ENCODE measurements at regions not wholly inside any gene's neighbourhood (a gene's known extent, or its start where the extent isn't known, plus 50 kb on each side); places are given as distances from the start of the nearest gene placed in this dataset.
"Not testable (repeated sequence)": the region's sequence is repeated elsewhere in the genome, so short reads cannot be mapped to it uniquely, and the experiment has no call there.

DNA sequence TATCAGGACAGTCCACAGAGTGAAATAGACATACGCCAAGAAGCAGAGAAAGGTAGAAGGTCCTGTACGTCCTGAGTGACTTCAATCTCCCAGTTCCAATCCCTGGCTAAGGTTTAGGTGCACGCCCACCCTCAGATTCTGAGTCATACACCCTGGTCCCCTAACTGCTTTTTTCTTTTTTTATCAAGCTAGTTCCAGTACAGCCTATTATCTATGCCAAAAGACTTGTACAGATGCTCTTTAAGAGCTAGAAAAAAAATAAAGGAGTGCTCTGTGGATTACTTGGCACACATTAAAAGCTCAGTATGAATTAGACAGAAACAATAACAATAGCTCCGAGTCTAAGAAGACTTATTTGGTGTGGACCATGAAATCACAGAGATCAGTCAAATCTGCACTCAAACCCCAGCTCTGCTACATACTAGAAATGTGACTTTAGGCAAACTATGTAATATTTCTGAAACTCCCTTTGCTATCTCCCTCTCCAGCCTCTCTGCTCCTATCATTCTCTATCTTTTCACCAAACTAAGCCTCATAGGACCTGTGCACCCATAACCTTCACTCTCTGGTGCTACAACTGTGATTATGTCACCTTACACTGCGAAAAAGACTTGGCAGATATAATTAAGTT, 168.8 kb upstream of the KCTD7 start:
- DNase-seq = not testable (repeated sequence)

DNA sequence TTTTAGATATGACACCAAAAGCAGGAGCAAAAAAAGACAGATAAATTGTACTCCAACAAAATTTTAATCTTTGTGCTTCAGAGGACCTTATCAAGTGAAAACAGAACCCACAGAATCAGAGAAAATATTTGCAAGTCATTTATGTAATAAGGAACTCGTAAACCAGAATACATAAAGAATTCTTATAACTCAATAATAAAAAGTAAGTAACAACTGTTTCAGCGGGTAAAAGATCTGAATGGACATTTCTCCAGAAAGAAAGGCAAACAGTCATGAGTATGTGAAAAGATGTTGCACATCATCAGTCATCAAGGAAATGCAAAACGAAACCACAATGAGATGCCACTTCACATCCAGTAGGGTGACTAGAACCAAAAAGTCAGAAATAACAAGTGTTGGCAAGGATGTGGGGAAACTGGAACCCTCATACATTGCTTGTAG, 167.7 kb upstream of the KCTD7 start:
- no peak for DNase-seq

DNA sequence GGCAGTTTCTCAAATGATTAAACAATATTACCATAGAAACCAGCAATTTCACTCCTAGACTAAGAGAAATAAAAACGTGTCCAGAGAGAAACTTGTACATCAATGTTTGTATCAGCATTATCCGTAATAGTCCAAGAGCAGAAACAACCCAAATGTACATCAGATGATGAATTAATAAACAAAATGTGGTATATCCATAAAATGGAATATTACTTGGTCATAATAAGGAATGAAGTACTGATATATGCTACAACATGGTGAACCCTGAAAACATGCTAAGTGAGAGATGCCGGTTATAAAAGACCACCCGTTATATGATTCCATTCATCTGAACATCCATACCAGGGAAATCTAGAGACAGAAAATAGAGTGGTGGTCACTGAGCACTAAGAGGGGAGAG, 167.3 kb upstream of the KCTD7 start:
- not testable (repeated sequence) for DNase-seq

DNA sequence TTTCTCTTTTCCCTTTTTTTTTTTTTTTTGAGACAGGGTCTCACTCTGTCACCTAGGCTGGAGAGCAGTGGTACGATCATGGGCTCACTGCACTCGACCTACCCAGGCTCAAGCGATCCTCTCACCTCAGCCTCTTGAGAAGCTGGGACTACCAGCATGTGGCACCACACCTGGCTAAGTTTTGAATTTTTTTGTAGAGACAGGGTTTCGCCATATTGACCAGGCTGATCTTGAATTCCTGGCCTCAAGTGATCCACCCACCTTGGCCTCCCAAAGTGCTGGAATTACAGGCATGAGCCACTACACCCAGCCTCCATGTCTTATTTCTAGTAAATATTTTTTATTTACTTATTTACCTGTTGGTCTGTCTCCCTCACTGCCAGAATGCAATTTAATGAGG, 165.8 kb upstream of the KCTD7 start:
- not testable (repeated sequence) for DNase-seq

DNA sequence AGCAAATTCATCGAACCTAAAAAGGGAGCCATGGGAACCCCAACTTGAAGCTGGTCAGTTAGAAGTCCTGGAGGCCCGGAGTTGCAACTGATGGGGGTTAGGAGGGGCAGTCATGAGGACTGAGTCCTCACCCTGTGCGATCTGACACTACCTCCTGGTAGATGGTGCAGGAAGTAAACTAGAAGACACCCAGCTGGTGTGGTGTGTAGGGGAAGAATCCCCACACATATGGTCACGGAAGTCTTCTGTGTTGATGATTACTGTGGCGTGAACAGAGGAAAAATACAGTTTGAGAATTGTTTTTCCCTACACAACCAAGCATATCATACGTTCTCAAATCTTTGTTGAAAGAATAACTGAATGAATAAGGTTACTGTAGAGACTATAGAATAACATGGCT, 164.6 kb upstream of the KCTD7 start:
- no peak for DNase-seq

DNA sequence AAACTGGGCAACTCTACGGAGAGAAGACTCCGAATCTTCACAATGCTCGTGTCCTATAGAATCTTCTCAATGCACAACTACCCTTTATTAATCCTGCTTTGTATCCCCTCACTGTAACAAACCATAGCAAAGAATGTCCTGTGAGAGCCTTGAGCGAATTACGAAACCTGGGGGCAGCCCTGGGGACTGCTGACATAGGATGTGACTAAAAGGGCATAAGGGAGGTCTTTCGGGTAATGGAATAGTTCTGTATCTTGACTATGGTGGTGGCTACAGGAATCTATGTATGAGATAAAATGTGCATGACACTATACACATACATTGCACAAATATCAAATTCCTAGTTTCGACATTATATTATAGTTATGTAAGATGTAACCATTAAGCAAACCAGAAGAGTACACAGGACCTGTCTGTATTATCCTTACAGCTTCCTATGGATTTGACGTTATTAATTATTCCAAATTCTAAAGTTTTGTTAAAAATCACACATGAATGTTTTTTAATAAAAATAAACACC, 162.5 kb upstream of the KCTD7 start:
- DNase-seq = no peak

DNA sequence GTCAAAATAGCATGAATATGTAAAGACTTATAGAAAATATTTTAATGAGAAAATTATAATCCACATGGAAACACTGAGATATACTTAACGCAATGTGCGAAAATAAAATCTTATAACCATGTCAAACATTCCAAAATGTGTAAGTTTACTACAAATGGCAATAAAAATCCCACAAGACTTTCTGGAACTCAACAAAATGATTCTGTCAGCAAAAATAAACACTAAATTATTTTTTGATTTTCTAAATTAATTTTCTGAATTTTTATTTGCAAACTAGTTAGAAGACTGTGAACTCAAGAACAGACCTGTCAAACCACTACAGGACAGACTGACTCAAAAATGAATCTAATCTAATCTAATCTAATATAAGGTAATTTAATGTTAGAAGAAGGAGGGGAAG, 160.8 kb upstream of the KCTD7 start:
- DNase-seq = no peak

DNA sequence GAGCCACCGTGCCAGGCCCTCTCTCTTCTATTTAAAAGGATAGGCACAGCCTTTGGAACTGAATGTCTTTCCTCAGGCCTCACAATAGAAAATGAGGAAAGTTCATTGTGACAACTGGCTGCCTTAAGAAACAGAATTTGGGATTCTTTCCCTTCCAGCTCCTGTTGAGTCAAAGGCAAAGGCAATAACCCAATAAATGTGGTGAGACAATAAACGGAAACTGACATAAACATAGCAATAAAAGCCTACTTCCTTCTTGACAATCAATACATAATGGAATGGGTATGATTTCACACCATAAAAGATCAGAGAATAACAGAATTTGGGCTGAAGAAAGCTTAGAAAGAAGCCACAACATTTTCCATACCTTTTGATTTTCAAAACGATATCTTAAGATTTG, 155.6 kb upstream of the KCTD7 start:
- not testable (repeated sequence) for DNase-seq

DNA sequence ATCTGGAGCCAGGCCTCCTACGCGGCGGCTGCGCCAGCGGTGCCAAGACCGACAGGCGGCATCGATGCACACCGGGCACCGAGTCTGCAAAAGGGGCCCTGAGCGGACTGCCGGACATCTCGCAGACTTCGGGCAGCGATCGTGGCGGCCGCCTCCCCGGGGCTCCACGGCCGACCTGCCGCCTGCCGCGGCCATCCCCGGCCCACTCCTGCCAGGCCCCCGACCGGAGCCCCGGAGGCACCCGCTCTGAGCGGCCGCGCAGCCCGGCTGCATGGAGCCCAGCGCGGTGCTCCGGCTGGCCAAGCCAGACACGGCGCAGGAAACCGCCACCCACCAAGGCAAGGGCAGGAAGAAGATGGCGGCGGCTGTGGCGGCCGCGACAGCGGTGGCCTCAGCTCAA, 154.2 kb upstream of the KCTD7 start:
- no peak for DNase-seq

DNA sequence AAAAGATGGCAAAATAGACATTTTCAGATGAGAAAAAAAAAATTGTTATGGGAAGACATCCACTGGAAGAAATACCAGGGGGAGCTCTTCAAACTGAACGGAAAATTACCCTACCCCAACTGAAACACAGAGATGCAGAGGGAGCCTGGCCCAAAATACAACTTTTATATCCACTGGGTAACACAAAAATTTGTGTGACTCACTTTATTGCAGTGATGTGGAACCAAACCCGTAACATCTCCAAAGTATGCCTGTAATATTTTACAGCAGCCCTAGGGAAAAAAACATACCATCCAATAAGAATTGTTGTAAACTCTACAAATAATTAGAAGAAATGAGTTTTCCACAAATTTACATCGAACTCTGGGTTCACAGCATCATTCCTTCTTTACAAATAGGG, 152.6 kb upstream of the KCTD7 start:
- not testable (repeated sequence) for DNase-seq

DNA sequence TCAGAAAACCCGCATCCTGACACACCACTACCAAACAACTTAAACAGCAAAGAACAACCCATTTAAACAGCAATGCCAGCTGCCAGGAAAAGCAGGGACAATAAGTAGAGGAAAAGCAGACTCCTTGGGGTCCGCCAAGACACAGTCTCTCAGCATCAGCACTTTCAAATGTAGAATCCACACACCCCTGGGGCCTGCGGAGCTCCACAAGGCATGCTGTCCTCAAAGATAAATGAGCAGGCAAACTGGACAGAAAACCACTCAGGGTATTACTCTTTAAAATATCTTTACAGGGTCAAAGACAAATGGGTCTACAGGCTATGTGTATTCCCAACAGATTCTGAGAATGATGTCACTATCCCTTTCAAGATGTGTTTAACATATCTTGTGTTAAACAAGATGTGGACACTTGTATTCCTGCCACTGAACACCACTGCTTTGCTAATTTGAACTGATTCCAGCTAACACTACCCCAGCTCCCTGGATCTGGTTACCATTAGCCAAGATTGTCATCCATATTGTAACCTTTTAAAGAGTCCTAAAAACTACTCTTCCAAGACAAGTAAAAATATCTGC, 150.8 kb upstream of the KCTD7 start:
- DNase-seq = not testable (repeated sequence)

DNA sequence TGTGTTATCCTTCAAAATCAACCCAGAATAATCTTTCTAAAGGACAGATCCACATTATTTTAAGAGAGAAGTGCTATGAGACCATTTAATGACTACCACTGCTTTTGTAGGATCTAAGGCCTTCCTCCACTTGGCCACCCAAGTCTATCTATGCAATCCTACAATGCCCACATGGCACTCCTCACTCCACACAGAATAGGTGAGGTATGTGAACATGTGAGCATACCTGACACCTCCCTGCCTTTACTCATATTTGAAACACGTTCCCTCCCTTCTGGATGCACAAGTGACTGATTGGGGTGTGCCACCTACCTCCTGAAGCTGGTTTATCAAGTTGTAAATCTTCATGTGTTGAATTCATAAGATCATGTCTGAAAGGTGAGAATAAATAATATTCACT, 147.5 kb upstream of the KCTD7 start:
- DNase-seq = not testable (repeated sequence)

DNA sequence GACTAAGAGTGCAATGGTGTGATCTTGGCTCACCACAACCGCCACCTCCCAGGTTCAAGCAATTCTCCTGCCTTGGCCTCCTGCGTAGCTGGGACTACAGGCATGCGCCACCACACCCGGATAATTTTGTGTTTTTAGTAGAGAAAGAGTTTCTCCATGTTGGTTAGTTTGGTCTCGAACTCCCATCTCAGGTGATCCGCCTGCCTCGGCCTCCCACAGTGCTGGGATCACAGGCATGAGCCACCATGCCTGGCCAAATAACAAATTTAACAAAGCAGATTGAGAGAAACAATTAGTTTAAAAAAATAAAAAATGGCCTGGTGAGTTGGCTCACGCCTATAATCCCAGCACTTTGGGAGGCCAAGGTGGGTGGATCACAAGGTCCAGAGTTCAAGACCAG, 139.6 kb upstream of the KCTD7 start:
- not testable (repeated sequence) for DNase-seq

DNA sequence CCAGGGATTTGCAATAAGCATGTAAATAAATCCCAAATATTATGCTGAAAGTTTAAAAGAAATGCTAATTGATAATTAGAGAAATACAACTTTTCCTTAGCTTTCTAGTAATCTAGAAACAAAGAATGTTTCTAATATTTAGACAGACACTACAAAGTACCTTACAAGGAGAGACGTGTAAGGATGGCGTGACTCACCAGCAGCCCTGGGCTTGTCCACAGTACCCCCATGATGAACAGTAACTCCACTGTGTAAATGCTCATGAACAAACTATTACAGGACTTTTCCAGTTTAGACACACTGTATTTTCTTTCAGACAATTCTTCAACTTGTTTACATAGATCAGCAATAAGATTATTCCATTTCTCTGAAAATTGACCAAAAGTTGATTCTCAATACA, 138.9 kb upstream of the KCTD7 start:
- not testable (repeated sequence) for DNase-seq

DNA sequence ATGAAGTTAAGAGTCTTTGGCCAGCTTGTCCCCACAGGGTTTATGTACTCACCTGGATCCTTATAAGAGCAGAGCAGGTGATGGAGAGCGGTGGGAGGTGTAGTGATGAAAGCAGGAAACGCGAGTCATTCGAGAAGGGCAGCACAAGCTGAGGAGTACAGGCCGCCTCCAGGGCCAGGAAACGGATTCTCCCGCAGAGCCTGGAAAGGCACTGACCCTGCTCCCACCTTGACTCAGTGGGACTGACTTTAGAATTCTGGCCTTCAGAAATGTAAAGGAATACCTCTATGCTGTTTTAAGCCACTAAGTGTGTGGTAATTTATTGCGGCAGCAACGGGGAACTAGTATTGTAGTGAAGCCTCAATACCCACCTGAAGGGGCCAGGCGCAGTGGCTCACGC, 137.7 kb upstream of the KCTD7 start:
- not testable (repeated sequence) for DNase-seq

DNA sequence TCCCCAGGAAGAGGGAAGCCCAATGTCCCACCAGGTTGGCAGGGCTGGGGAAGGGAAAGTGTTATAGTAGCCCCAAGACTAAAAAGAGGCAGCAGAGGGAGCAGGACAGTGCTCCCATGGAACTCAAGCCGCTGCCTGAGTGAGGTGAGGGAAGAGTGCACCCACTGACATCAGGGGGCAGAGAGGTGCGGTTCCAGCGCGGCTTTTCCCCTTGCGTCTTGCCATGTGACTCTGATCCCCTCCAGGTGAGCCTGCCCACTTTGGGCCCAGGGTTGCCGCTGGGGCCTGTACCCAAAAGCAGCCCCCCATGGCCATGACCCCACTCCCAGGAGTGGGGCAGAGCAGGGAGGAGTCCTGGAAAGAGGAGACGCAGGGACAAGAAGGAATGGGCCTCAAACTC, 136.3 kb upstream of the KCTD7 start:
- DNase-seq = not testable (repeated sequence)

DNA sequence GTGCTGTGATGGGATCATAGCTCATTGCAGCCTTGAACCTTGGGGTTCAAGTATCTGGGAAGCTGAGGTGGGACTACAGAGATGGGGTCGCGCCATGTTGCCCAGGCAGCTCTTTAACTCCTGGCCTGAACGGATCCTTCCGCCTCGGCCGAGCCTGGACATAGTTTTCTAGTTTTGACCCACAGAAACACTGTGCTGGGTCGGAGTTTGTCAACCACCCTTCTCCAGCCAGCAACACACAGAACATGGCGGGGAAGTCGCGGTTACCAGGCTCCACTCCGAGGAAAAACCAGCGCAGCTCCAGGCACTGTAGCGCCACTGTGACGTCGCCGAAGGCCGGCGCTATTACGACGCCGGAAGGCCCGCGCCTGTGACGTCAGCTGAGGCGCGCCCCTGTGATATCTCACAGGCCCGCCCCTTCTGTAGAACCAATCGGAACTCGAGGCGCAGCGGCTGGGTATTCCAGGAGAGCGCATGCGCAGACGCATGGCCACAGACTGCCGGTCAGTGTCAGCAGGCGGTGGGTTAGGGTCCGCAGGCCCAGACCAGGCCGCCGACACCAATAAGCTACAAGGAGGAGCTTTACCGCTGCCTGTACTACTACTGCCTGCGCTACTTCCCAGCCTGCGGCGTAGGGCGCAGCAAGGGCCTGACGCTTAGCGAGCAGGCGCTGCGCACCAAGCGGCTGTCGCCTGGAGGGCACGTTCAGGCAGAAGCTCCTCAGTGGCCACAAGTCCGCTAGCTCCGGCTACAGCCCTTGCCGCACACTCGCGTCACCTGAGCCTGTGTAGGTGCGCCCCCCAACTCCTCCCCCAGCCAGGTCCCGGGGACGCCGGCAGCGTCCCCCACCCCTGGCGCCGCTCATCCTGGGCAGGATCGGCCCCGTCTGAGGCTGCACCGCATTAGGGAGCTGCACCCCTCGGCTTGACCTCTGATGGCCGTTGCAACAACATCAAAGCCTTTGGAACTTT, 135.2 kb upstream of the KCTD7 start:
- DNase-seq = peak; percentile 97

DNA sequence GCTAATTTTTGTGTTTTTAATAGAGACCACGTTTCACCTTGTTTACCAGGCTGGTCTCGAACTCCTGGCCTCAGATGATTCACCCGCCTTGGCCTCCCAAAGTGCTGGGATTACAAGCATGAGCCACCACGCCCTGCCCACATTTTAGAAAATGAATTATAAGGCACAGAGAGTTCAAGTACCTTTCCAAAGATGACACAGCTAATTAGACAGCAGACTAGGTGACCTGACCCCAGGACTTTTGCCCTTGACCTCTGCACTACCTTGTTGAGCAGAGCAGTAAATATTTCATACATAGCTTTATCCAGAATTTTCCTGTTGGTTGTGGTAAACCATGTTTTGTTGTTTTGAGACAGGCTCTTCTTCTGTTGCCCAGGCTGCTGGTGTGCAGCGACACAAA, 131.3 kb upstream of the KCTD7 start:
- no peak for DNase-seq

DNA sequence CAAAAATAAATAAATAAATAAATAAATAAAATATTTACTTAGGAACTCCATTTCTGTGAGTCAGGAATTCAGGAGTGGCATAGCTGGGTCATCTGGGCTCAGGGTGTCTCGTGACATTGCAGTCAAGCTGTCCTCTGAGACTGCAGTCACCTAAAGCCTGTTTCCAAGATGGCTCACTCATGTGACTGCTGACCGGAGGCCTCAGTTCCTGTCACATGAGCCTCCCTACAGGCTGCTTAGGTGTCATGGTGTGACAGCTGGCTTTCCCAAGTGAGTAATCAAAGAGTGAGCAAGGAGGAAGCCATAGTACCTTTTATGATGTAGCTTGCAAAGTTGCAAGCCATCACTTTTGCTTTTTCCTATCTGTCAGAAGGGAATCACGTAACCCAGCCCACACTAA, 128.6 kb upstream of the KCTD7 start:
- no peak for DNase-seq

DNA sequence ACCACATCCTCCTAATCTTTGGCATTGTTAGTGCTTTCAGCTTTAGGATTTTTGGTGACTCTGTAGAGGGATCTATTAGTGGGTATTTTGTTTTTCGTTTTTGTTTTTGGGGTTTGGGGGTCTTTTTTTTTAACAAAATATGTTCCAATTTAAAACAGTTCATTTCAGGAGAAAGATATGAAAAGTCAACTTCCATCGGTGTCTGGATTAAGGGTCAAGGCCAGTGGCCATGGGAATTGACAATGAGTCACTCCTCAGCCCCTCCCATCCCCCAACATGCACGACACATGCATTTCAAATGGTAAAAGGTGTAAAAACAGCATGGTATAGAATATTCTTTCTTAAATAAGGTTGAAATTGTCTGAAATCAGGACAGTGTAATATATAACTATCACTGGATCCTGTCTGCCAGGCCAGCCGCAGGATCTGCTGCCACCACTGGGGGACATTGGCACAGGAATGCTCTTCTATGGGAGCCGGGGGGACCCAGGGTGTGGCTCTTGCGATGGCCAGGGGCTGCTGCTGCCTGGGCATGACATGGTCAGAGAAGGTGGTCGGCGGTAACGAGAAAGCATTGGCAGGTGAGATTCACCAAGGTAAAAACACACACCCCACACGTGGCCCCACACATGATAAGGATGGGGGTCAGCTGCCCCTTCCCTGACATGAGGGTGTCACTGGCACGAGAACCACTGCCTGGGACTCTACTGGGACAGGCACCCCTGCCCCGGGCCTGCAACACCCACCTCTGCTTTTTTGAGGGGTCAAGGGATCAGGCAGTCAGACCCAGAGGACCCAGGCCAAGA, 126.2 kb upstream of the KCTD7 start:
- no peak for DNase-seq

DNA sequence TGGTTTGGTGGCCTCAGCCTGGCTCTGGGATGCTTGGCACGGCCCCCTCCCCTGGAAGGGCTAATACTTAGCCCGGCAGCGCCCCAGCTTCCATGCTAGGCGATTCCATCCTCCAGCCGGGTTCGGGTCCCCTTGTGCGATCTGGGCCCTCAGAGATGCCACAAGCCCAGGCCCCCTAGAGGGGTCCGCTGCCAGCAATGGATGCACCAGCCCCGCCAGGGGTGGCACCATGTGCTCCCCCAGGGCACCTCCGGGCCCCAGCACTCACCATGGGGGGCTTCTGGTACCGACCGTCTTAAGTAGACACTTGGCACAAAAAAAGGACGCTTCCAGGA, 125.7 kb upstream of the KCTD7 start:
- no peak for DNase-seq

DNA sequence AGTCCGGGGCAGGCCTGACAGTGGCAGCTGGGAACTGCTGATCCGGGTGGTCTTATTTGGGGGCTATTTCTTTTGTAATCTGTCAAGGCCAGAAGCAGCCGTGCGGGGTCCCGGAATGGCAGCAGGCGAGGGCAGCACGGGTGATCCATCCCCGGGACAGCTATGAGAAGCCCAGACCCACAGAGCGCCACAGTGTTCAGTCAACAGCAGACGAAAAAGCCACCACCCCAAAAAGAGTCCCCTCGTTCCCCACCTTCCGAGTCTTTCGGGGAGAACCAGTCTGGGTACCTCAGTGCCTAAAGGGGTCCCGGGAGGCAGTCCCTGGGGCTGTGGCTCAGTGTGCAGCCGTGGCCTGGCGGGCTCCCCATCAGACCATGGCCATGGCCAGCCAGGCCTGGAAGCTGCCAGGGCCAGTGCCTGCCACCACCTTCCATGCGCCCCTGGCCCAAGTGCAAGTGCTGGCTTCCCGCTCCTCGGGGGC, 125.1 kb upstream of the KCTD7 start:
- no peak for DNase-seq

DNA sequence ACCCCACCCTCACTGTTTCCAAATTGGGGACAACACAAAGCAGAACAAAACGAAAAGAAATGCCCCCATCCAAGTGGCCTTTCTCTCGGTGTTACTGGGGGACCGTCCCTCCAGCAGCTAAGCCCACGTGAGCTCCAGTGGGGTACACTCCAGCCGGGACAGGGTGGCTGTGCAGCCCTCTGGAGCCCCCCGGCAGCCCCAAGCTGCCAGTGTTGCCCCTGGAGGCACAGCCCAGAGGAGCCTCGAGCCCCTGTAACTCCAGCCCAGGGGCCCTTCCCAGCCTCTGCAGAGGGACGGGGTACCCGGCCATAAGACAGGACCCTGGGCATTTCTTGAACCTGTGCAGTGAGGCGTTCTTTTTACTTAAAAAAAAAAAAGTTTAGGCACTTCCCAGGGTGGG, 124.5 kb upstream of the KCTD7 start:
- no peak for DNase-seq

Measured in COR-L47 (cell line).